Stimulated activated CD4-positive, alpha-beta T cell treated with anti-CD3 and anti-CD28 coated beads, Interleukin-4, amount 100 ng/mL, for 24 hours (primary cell): ENCODE measurements at regions not wholly inside any gene's neighbourhood (a gene's known extent, or its start where the extent isn't known, plus 50 kb on each side); places are given as distances from the start of the nearest gene placed in this dataset.

Experiments
- DNase-seq: peaks from one replicate; pipeline ENCODE4 v3.0.0-alpha.2; 2020

DNA sequence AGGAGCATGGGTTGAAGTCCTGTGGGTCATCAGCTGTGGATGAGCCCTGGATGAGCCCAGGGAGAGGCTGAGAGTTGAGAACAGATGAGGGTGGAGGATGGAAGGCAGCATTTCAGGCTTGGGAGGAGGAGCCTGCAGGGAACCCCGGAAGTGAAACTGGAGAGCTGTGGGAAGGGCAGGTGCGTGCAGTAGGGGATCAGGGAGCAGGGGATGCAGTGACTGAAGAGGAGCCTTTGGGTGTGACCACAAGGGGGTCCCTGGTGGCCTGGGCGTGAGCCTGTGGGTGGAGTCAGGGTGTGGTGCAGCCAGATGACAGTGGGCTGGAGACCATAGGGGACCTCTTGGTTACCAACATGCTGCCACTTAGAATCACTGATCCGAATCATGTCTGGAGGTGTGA, 115.5 kb downstream of the PAPOLA start:
- no peak for DNase-seq

GRCh38 chr14:96622926-96623325, 120.7 kb downstream of the PAPOLA start:
- no peak for DNase-seq

GRCh38 chr14:96623676-96624484, 121.7 kb downstream of the PAPOLA start:
- no peak for DNase-seq

DNA sequence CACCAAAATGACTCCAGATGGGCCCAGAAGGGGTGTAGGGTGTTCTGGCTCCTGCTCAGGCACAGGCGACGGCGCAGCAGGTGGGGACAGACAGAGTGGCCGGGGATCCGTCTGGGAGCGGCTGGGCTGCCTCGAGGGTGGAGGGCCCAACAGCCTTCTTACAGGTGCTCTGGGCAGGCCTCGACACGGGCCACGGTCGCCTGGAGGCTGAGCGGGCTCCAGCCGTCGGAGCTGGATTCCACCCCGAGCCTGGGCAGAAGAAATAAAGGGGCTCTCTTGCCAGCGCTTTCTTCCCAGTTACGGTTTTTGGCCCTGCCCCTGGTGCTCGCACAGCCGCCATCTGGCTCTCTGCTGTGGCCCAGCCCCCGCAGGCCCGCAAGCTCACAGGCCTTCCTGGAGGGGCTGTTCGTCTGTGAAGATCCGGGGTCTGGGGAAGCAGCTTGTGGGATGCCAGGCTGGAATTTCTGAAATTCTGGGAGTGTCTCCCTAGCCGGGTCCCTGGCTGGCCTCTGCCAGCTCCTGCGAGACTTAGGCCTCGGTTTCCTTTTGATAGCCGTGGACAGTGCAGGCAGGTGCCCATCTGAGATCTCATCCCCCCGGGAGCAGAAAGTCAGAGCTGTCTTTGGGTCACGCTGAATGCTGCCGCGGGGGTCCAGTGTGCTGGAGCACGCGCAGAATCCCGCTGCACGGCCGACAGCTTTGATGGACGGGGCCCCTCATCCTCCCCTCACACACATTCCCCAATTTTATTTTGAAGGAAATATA, 122.7 kb downstream of the PAPOLA start:
- no peak for DNase-seq

DNA sequence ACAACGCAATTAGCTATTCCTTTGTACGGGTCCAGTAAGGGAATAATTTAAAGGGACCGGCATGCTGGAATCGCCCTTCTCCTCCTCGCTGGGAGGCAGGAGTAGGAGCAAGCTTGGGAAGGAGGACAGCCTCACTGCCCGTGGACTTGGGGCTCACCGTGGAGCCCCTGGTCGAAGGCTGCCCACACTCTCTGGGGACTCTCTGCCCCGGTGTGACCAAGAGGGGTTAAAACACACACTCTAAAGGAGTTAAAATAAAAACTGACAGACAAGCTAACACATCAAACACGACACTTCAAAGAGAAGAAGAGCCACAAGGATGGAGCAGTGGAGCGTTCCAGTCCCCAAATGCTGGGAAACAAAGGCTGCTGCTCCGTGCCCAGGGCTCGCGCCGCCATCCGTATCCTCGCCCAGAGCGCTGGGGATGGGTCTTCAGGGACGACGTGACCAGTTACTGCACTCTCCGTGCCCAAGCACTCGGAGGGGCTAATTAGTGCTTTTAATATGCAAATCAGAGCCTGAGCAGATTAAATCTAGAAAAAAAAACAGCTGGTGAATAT, 123.3 kb downstream of the PAPOLA start:
- DNase-seq = no peak

- DNase-seq = no peak
Observed at GRCh38 chr14:96626121-96626768, 124.1 kb downstream of the PAPOLA start.

DNA sequence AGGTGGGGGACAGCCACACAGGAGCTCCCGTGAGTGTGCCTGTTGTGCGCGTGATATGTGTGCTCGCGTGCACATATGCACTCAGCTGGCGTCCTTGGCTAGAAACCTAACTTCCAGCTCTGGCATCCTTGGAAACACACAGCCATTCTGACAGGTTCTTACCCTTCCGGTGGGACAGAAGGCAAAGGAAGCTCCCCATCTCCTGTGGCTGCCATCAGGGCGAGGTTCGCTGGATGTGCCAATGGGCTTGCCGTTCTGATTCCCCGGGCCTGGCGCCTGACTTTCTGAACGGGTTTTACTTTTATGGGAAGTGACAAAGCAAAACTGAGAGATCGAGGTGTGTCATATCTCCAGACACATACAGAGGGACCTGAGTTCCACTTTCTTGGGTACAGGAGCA, 124.7 kb downstream of the PAPOLA start:
- no peak for DNase-seq

DNA sequence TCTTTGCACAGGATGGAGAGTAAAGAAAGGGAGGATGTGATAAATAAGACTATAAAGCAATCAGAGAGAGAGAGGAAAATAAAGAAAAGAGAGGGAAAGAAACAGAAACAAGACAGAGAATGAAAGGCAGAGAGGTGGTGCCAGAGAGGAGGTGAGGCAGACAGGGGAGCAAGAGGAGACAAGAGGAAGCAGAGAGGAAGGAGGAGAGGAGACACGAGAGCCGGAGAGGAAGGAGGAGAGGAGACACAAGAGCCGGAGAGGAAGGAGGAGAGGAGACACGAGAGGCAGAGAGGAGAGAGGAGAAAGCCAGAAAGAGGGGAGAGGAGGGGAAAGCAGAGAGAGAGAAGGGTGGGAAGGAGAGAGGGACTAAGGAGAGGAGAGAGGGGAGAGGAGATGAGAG, 125.2 kb downstream of the PAPOLA start:
- DNase-seq = no peak

DNA sequence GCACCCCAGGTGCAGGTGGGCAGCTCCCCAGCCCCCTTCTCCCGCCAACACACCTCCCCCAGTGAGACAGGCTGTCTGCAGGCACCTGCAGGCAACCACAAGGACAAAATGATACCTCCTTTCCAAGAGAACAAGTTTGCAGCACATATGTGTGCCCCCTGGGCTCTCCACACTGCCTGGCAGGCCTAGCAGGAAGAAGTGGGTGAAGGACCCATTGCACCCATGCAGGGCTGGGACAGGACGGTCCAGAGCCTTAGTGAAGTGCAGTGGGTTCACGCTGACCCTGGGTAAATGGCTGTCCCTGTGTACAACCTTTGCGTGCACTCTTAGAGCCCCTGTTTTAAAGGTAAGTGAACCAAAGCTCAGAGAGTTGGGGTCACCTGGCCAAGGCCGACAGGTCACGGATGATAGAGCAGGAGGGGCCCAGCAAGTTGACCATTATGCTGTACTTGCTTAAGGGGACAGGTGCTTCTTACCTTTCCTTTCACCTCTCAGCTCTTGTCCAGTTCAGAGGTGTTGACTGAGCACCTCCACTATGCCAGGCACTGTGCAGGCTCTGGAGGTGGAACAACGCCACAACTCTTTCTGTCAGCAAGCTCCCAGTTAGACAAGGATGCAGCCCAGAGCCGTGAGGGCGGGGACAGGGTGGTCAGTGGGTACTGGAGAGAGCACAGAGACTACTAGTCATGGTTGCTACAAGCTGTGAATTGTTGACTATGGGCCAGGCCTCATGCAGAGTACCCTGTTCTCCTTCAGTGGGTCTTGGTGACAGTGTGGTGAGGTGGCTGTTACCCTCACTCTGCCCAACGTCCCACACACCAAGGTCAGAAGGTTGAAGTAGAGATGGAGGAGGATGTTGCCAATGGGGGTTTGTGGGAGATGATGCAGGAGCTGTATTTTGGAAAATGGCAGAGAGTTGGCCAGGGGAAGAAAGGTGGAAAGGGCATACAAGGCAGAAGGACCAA, 125.9 kb downstream of the PAPOLA start:
- DNase-seq = no peak

- no peak for DNase-seq
Observed at GRCh38 chr14:96629082-96629481, 126.9 kb downstream of the PAPOLA start.

- no peak for DNase-seq
Observed at GRCh38 chr14:96629558-96630222, 127.5 kb downstream of the PAPOLA start.

DNA sequence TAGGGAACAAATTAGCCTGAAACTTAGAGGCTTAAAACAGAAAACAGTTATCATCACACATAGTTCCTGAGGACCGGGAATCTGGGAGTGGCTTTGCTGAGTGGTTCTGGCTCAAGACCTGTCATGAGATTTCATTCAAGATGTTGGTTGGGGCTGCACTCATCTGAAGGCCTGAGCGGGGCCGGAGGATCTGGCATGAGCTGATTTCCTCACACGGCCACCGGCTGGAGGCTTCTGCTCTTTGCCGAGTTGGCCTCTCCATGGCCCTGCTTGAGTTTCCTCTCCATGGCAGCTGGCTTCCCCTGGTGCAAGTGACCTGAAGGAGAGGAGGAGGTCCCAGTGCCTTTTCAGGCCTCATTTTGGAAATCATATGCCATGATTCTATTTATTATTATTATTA, 128.1 kb downstream of the PAPOLA start:
- no peak for DNase-seq

DNA sequence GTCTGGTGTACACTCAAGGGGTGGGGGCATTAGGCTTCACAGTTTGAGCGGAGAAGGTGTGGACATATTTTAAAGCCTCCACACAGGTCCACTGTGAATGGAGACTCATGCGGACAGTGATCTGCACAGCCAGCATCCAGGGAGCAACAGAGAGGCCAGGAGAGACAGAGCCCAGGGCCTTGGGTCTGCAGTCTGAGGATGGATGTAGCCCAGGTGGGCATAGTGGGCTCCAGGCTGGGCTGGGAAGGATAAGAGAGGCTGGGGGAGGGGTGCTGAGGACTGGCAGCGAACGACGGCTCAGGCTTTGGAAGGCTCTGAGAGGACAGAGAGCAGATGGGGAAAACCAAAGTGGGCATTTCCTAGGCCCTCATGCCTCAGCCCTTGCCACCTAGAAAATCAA, 128.8 kb downstream of the PAPOLA start:
- no peak for DNase-seq

DNA sequence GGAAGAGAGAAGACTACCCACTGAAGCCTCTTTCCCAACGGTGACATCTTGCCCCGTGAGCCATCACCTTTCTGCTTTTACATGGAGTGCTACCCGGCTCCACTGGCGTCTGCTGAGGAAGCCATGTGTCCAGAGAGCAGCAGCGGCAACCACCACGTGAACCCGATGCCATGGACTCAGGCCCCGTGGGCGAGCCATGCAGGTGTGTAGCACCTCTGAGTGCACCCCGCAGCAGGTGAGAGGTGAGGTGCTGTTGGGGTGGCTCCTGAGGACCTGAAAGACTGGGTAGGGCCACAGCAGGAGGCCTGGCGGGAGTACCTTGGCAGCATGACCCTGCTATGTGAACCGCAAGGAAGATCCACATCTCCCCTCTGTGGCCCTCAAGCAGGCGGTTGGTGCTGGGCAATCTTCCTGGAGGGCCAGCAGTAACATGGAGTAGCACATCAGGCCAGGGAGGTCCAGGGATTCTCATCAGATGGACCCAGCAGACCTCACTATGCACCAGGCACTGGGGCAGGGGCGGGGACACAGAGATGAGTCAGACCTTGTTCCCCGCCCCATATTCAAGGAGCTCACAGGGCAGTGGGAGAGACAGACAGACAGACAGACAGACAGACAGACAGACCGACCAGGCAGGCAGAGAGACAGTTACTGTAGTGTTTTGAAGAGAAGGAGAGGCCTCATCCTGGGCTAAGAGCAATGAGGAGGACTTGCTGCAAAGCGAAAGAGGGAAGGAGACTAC, 129.6 kb downstream of the PAPOLA start:
- no peak for DNase-seq

GRCh38 chr14:96632363-96632758, 130.2 kb downstream of the PAPOLA start:
- no peak for DNase-seq

- DNase-seq = no peak
Observed at GRCh38 chr14:96633096-96633495, 130.9 kb downstream of the PAPOLA start.

DNA sequence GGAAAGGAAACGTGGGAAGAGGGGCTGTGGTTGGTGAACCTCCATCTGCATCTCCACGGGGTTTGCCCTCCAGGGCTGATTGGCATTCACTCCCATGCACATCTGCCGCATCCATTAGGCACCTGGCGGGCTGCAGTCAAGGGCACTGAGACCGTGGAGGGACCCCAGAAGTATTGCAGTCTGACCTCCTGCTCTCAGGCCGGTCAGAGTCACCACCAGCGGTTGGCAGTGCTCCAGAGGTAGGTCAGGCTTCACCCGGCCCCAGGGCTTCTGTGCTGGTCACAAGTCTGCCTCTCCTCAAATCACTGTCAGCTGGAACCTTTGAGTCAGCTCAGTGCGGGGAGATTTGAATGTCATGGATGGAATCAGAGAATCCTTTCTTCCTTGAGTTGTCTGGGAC, 132.3 kb downstream of the PAPOLA start:
- no peak for DNase-seq

GRCh38 chr14:96634896-96635295, 132.7 kb downstream of the PAPOLA start:
- no peak for DNase-seq

DNA sequence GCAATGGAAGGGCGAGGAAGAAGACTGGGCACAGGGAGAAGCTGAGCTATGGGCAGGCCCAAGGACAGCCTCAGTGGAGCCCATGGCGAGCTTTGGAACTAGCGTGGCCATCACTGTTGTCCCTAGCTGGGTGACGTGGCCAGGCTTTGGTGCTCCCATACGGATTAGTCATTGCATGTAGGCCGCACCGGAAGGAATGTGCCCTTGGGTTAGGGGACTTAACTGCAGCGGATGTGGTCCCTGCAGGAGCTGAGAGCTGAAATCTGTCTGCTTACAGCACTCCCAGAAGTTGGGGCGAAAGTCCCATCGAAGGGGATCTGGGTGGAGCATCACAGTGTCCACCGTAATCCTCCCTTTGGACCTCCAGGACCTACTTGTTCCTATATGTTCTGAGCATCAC, 133.7 kb downstream of the PAPOLA start:
- DNase-seq = no peak

GRCh38 chr14:96637521-96637920, 135.3 kb downstream of the PAPOLA start:
- DNase-seq = no peak
